Endodermal cell (in vitro differentiated cells): ENCODE measurements at regions not wholly inside any gene's neighbourhood (a gene's known extent, or its start where the extent isn't known, plus 50 kb on each side); places are given as distances from the start of the nearest gene placed in this dataset.
"Not testable (repeated sequence)": the region's sequence is repeated elsewhere in the genome, so short reads cannot be mapped to it uniquely, and the experiment has no call there.

ENCODE experiments used
- DNase-seq: peaks from one replicate; pipeline ENCODE4 v3.0.0-alpha.2; 2017
- H3K27ac ChIP-seq: 2 replicates; pipeline ENCODE4 v1.5.1; 2013; ENCODE audit warnings: mild to moderate bottlenecking, low read depth, low read length, moderate library complexity
- H3K27me3 ChIP-seq: 2 replicates; pipeline ENCODE4 v1.6.1; 2013; ENCODE audit warnings: mild to moderate bottlenecking, low read length, moderate library complexity; ENCODE audit not compliant: insufficient read depth, control insufficient read depth, poor library complexity, severe bottlenecking
- H3K36me3 ChIP-seq: 2 replicates; pipeline ENCODE4 v1.7.0; 2013; ENCODE audit warnings: mild to moderate bottlenecking, low read length, moderate library complexity; ENCODE audit not compliant: control insufficient read depth, insufficient read depth
- H3K4me1 ChIP-seq: one replicate; pipeline ENCODE4 v1.7.0; 2013; ENCODE audit warnings: low read length; ENCODE audit not compliant: control insufficient read depth, insufficient read depth
- H3K4me3 ChIP-seq: 2 replicates; pipeline ENCODE4 v1.5.1; 2013; ENCODE audit warnings: mild to moderate bottlenecking, low read length, moderate library complexity
- H3K9ac ChIP-seq: 2 replicates; pipeline ENCODE4 v1.6.1; 2013; ENCODE audit warnings: mild to moderate bottlenecking, low read length, moderate library complexity; ENCODE audit not compliant: poor library complexity, severe bottlenecking; ENCODE audit errors: extremely low read depth
- H3K9me3 ChIP-seq: 2 replicates; pipeline ENCODE4 v1.6.1; 2013; ENCODE audit warnings: mild to moderate bottlenecking, low read length, moderate library complexity; ENCODE audit not compliant: control insufficient read depth
- H3K27ac Mint-ChIP-seq: 2 replicates; pipeline ENCODE4 v1.8.0; 2020; ENCODE audit warnings: mixed read lengths
- H3K27me3 Mint-ChIP-seq: 2 replicates; pipeline ENCODE4 v1.8.0; 2021; ENCODE audit warnings: mild to moderate bottlenecking, mixed read lengths; ENCODE audit not compliant: insufficient read depth
- H3K36me3 Mint-ChIP-seq: 2 replicates; pipeline ENCODE4 v1.8.0; 2020; ENCODE audit warnings: low read depth, mixed read lengths
- H3K4me1 Mint-ChIP-seq: 2 replicates; pipeline ENCODE4 v1.8.0; 2020; ENCODE audit warnings: mixed read lengths
- H3K4me3 Mint-ChIP-seq: 2 replicates; pipeline ENCODE4 v1.8.0; 2020; ENCODE audit warnings: mild to moderate bottlenecking, moderate library complexity, mixed read lengths
- H3K9me3 Mint-ChIP-seq: 2 replicates; pipeline ENCODE4 v1.8.0; 2020; ENCODE audit warnings: mild to moderate bottlenecking, mixed read lengths
- CTCF ChIP-seq: fragments of 200-600 bp; sonication (generic); conservative IDR thresholded peaks from 2 replicates; pipeline ENCODE4 v1.5.0; 2021; ENCODE audit warnings: antibody characterized with exemption, mild to moderate bottlenecking
- WGBS, 2 experiments: methylation state at CpG; one replicate each; pipeline versions ENCODE4 v1.1.5 to v1.1.7; 2013; ENCODE audit warnings: missing lambda C conversion rate in 2 of 2, mixed read lengths in 1 of 2; ENCODE audit not compliant: insufficient coverage in 1 of 2, insufficient read length in 1 of 2; 5-methylcytosine and 5-hydroxymethylcytosine counted together

GRCh38 chr14:71566276-71566675, 366.0 kb upstream of the RGS6 start:
- H3K9me3 ChIP-seq = no peaks in the 10 kb centered on the region
- H3K9me3 Mint-ChIP-seq = no peaks in the 10 kb centered on the region
- H3K9ac ChIP-seq = no peak overlapping the region
- no peak overlapping the region for H3K27ac ChIP-seq
- no peak overlapping the region for H3K4me3 ChIP-seq
- H3K4me3 Mint-ChIP-seq = no peak overlapping the region
- TF ChIP-seq CTCF = no peak
- no peak overlapping the region for H3K27ac Mint-ChIP-seq
- WGBS, 2 experiments = 86 to 90% methylated on average over 3 to 4 of the region's 4 CpGs
- H3K4me1 Mint-ChIP-seq = peaks cover 2% of the 10 kb centered on the region
- H3K36me3 ChIP-seq = no peaks in the 10 kb centered on the region
- no peaks in the 10 kb centered on the region for H3K27me3 Mint-ChIP-seq
- no peaks in the 10 kb centered on the region for H3K36me3 Mint-ChIP-seq
- DNase-seq = no peak
- H3K27me3 ChIP-seq = no peaks in the 10 kb centered on the region
- no peaks in the 10 kb centered on the region for H3K4me1 ChIP-seq

- not testable (repeated sequence) for H3K4me1 Mint-ChIP-seq, H3K9me3 Mint-ChIP-seq, H3K27ac ChIP-seq, DNase-seq, H3K36me3 ChIP-seq, H3K27me3 ChIP-seq, H3K9me3 ChIP-seq, H3K4me1 ChIP-seq, H3K4me3 Mint-ChIP-seq, H3K27ac Mint-ChIP-seq, H3K27me3 Mint-ChIP-seq, H3K4me3 ChIP-seq, H3K9ac ChIP-seq, H3K36me3 Mint-ChIP-seq
- WGBS, 2 experiments = 85 to 93% methylated on average over 2 of the region's 2 CpGs
Observed at GRCh38 chr14:71567499-71568133, 364.6 kb upstream of the RGS6 start.

GRCh38 chr14:71574976-71575375, 357.3 kb upstream of the RGS6 start:
- Mint-ChIP-seq H3K9me3 (no peaks in the 10 kb centered on the region), H3K36me3 (no peaks in the 10 kb centered on the region), H3K27me3 (no peaks in the 10 kb centered on the region), H3K27ac (no peak overlapping the region), H3K4me1 (peaks cover 29% of the 10 kb centered on the region), H3K4me3 (no peak overlapping the region)
- Histone ChIP-seq H3K27ac (no peak overlapping the region), H3K4me1 (peaks cover 14% of the 10 kb centered on the region), H3K9me3 (no peaks in the 10 kb centered on the region), H3K9ac (no peak overlapping the region), H3K36me3 (no peaks in the 10 kb centered on the region), H3K4me3 (peak overlapping the region; percentile 2), H3K27me3 (no peaks in the 10 kb centered on the region)
- 90% methylated on average over 2 of the region's 2 CpGs; no CpG with 5 or more reads in 1 of the 2 experiments for WGBS, 2 experiments
- TF ChIP-seq CTCF = no peak
- DNase-seq = no peak

- no peaks in the 10 kb centered on the region for H3K9me3 Mint-ChIP-seq
- no peak overlapping the region for H3K4me3 ChIP-seq
- no peaks in the 10 kb centered on the region for H3K36me3 Mint-ChIP-seq
- H3K4me1 ChIP-seq = peaks cover 14% of the 10 kb centered on the region
- TF ChIP-seq CTCF = no peak
- 93 to 100% methylated on average over 2 of the region's 2 CpGs for WGBS, 2 experiments
- no peaks in the 10 kb centered on the region for H3K9me3 ChIP-seq
- H3K4me1 Mint-ChIP-seq = peaks cover 29% of the 10 kb centered on the region
- no peaks in the 10 kb centered on the region for H3K36me3 ChIP-seq
- no peak overlapping the region for H3K27ac ChIP-seq
- no peaks in the 10 kb centered on the region for H3K27me3 Mint-ChIP-seq
- no peak overlapping the region for H3K9ac ChIP-seq
- H3K27me3 ChIP-seq = no peaks in the 10 kb centered on the region
- no peak for DNase-seq
- no peak overlapping the region for H3K4me3 Mint-ChIP-seq
- no peak overlapping the region for H3K27ac Mint-ChIP-seq
Observed at GRCh38 chr14:71576472-71576871, 355.8 kb upstream of the RGS6 start.
